Liver (tissue), 8 donors: ENCODE measurements at regions not wholly inside any gene's neighbourhood (a gene's known extent, or its start where the extent isn't known, plus 50 kb on each side); places are given as distances from the start of the nearest gene placed in this dataset.

ENCODE experiments used
- DNase-seq: peaks from one replicate; pipeline ENCODE4 v3.0.0-alpha.2; 2017; ENCODE audit warnings: low spot score
- H3K27ac ChIP-seq, 2 donors: one replicate each; pipeline ENCODE4 v1.7.0; 2013; ENCODE audit warnings: inconsistent platforms in 2 of 2, low read length in 2 of 2, control low read depth in 1 of 2, low read depth in 1 of 2, mild to moderate bottlenecking in 1 of 2
- H3K27me3 ChIP-seq, 4 donors: one replicate each; pipeline versions ENCODE4 v1.6.1 to v1.7.0; 2013; ENCODE audit warnings: low read length in 3 of 4, inconsistent platforms in 1 of 4, mild to moderate bottlenecking in 1 of 4, moderate library complexity in 1 of 4; ENCODE audit not compliant: control insufficient read depth in 4 of 4, insufficient read depth in 4 of 4
- H3K36me3 ChIP-seq, 4 donors: one replicate each; pipeline versions ENCODE4 v1.6.1 to v1.7.0; 2013; ENCODE audit warnings: low read length in 3 of 4, mild to moderate bottlenecking in 3 of 4, low read depth in 1 of 4, moderate library complexity in 1 of 4; ENCODE audit not compliant: control insufficient read depth in 4 of 4, insufficient read depth in 3 of 4
- H3K4me1 ChIP-seq, 4 donors: one replicate each; pipeline versions ENCODE4 v1.6.1 to v1.7.0; 2013; ENCODE audit warnings: low read length in 3 of 4, mild to moderate bottlenecking in 3 of 4, moderate library complexity in 1 of 4; ENCODE audit not compliant: control insufficient read depth in 4 of 4, insufficient read depth in 4 of 4
- H3K4me3 ChIP-seq, 3 donors: one replicate each; pipeline versions ENCODE4 v1.6.1 to v1.7.0; 2013; ENCODE audit warnings: low read length in 3 of 3, control low read depth in 1 of 3, low read depth in 1 of 3, mild to moderate bottlenecking in 1 of 3
- H3K9ac ChIP-seq, 2 donors: one replicate each; pipeline ENCODE4 v1.7.0; 2013; ENCODE audit warnings: low read length in 2 of 2, mild to moderate bottlenecking in 2 of 2, moderate library complexity in 2 of 2, control low read depth in 1 of 2, low read depth in 1 of 2
- H3K9me3 ChIP-seq, 4 donors: one replicate each; pipeline versions ENCODE4 v1.6.1 to v1.7.0; 2013; ENCODE audit warnings: low read length in 3 of 4; ENCODE audit not compliant: control insufficient read depth in 4 of 4
- ATF3 ChIP-seq: IDR thresholded peaks from 2 replicates; pipeline ENCODE4 v1.6.1; 2016; ENCODE audit warnings: antibody characterized with exemption
- CTCF ChIP-seq: fragments of 150-350 bp; IDR thresholded peaks from 2 replicates; pipeline ENCODE4 v1.5.1; 2017; ENCODE audit warnings: improper control_type of control experiment, low read depth, low read length; ENCODE audit not compliant: missing input control
- EGR1 ChIP-seq, 2 donors: IDR thresholded peaks; 2 replicates each; pipeline ENCODE4 v1.6.1; 2016 to 2018; ENCODE audit warnings: antibody characterized with exemption in 2 of 2, low read depth in 2 of 2
- FOXA1 ChIP-seq: IDR thresholded peaks from 2 replicates; pipeline ENCODE4 v1.6.1; 2016; ENCODE audit warnings: antibody characterized with exemption
- FOXA2 ChIP-seq: IDR thresholded peaks from 2 replicates; pipeline ENCODE4 v1.6.1; 2016; ENCODE audit warnings: antibody characterized with exemption
- GABPA ChIP-seq, 2 donors: IDR thresholded peaks in 1 of 2; conservative IDR thresholded peaks in 1 of 2; 2 replicates each; pipeline ENCODE4 v1.6.1; 2016; ENCODE audit warnings: antibody characterized with exemption in 2 of 2, mild to moderate bottlenecking in 1 of 2, moderate library complexity in 1 of 2
- HNF4G ChIP-seq: IDR thresholded peaks from 2 replicates; pipeline ENCODE4 v1.6.1; 2016; ENCODE audit warnings: antibody characterized with exemption
- JUND ChIP-seq, 2 donors: IDR thresholded peaks; 2 replicates each; pipeline ENCODE4 v1.6.1; 2016; ENCODE audit warnings: antibody characterized with exemption in 2 of 2
- MAX ChIP-seq: IDR thresholded peaks from 2 replicates; pipeline ENCODE4 v1.6.1; 2016; ENCODE audit warnings: antibody characterized with exemption
- NR2F2 ChIP-seq: IDR thresholded peaks from 2 replicates; pipeline ENCODE4 v1.6.1; 2016; ENCODE audit warnings: antibody characterized with exemption
- RAD21 ChIP-seq, 2 donors: IDR thresholded peaks; 2 replicates each; pipeline ENCODE4 v1.6.1; 2016; ENCODE audit warnings: antibody characterized with exemption in 2 of 2, mild to moderate bottlenecking in 2 of 2
- REST ChIP-seq: IDR thresholded peaks from 2 replicates; pipeline ENCODE4 v1.6.1; 2016; ENCODE audit warnings: antibody characterized with exemption, mild to moderate bottlenecking
- RXRA ChIP-seq, 2 donors: IDR thresholded peaks; 2 replicates each; pipeline ENCODE4 v1.6.1; 2017 to 2018; ENCODE audit warnings: antibody characterized with exemption in 2 of 2, mild to moderate bottlenecking in 1 of 2
- SP1 ChIP-seq: IDR thresholded peaks from 2 replicates; pipeline ENCODE4 v1.6.1; 2018; ENCODE audit warnings: antibody characterized with exemption, mild to moderate bottlenecking
- YY1 ChIP-seq: IDR thresholded peaks from 2 replicates; pipeline ENCODE4 v1.6.1; 2016; ENCODE audit warnings: antibody characterized with exemption, mild to moderate bottlenecking
- ZBTB33 ChIP-seq: IDR thresholded peaks from 2 replicates; pipeline ENCODE4 v1.6.1; 2016; ENCODE audit warnings: antibody characterized with exemption
- WGBS: extraction: QIAGEN DNeasy Blood & Tissue Kit; methylation state at CpG from one replicate; pipeline ENCODE4 v1.1.7; 2013; 5-methylcytosine and 5-hydroxymethylcytosine counted together
- donor health status: healthy.
- donor health status: healthy.
- donor health status: healthy.
- donor health status: healthy.
- donor health status: healthy.

- DNase-seq, result no peak
- H3K4me3 ChIP-seq, result no peak overlapping the region
- H3K9me3 ChIP-seq, result no peaks in the 10 kb centered on the region
- H3K27ac ChIP-seq, result no peak overlapping the region
- no peak overlapping the region for H3K9ac ChIP-seq
- H3K27me3 ChIP-seq, result peaks cover 0 to 5% (median 2%) of the 10 kb centered on the region in 4 donors
- no peaks in the 10 kb centered on the region for H3K36me3 ChIP-seq
- TF ChIP-seq FOXA2, result no peak
- TF ChIP-seq MAX, result no peak
- no peak for TF ChIP-seq ZBTB33
- TF ChIP-seq RAD21 (IDR thresholded peaks at IDR 0.05), result no peak
- no peak for TF ChIP-seq HNF4G
- no peak for TF ChIP-seq SP1
- TF ChIP-seq JUND (IDR thresholded peaks at IDR 0.05), result no peak
- TF ChIP-seq FOXA1, result no peak
- TF ChIP-seq REST, result no peak
- TF ChIP-seq GABPA (IDR thresholded peaks at IDR 0.05 in 1 of 2, conservative IDR thresholded peaks at IDR 0.05 in 1 of 2), result no peak
- no peak for TF ChIP-seq NR2F2
- no peak for TF ChIP-seq CTCF
- no peak for TF ChIP-seq RXRA (IDR thresholded peaks at IDR 0.05)
- no peak for TF ChIP-seq ATF3
- TF ChIP-seq EGR1 (IDR thresholded peaks at IDR 0.05; ENCODE audit: low read depth in 2 of 2), result no peak
- H3K4me1 ChIP-seq, result no peaks in the 10 kb centered on the region
- WGBS, result 94% methylated on average over 1 of the region's 1 CpG
Measured at GRCh38 chr2:157046396-157046795, 211.1 kb upstream of the GALNT5 start.

- 71% methylated on average over 5 of the region's 5 CpGs for WGBS
- no peak overlapping the region for H3K27ac ChIP-seq
Measured at GRCh38 chr2:157052685-157053224, 204.8 kb upstream of the GALNT5 start.

More at GRCh38 chr2:157052685-157053224, 204.8 kb upstream of the GALNT5 start:
- Histone ChIP-seq H3K9me3 (no peaks in the 10 kb centered on the region), H3K9ac (no peak overlapping the region), H3K36me3 (no peaks in the 10 kb centered on the region), H3K4me3 (no peak overlapping the region), H3K4me1 (no peaks in the 10 kb centered on the region), H3K27me3 (peaks cover 0 to 4% (median 0%) of the 10 kb centered on the region in 4 donors)
- TF ChIP-seq HNF4G (no peak), YY1 (no peak), ATF3 (no peak), JUND (IDR thresholded peaks at IDR 0.05) (no peak), SP1 (no peak), ZBTB33 (no peak)
- no peak for DNase-seq
